HEK293 (cell line): ENCODE measurements at regions not wholly inside any gene's neighbourhood (a gene's known extent, or its start where the extent isn't known, plus 50 kb on each side); places are given as distances from the start of the nearest gene placed in this dataset.

Experiments used
- HOXA7 ChIP-seq: sonication (generic); formaldehyde crosslinking; IDR thresholded peaks from 2 replicates; pipeline ENCODE4 v1.8.1; 2022; ENCODE audit warnings: missing genetic modification reagents, borderline replicate concordance
- MZF1 ChIP-seq: fragments of 450-650 bp; formaldehyde crosslinking; IDR thresholded peaks from 2 replicates; pipeline ENCODE4 v1.5.1; 2017; ENCODE audit warnings: missing biosample characterization, missing genetic modification characterization, borderline replicate concordance
- PRDM1 ChIP-seq: fragments of 450-650 bp; formaldehyde crosslinking; IDR thresholded peaks from 2 replicates; pipeline ENCODE4; 2016; ENCODE audit warnings: missing biosample characterization, missing genetic modification characterization
- SALL2 ChIP-seq: fragments of 450-650 bp; formaldehyde crosslinking; IDR thresholded peaks from 2 replicates; pipeline ENCODE4 v1.5.0; 2017; ENCODE audit warnings: missing biosample characterization, mild to moderate bottlenecking, missing genetic modification characterization, borderline replicate concordance
- ZNF23 ChIP-seq: fragments of 450-650 bp; formaldehyde crosslinking; IDR thresholded peaks from 2 replicates; pipeline ENCODE4 v1.5.1; 2016; ENCODE audit warnings: missing biosample characterization, missing genetic modification characterization, borderline replicate concordance
- ZNF391 ChIP-seq: fragments of 450-650 bp; formaldehyde crosslinking; IDR thresholded peaks from 2 replicates; pipeline ENCODE4 v1.5.1; 2016; ENCODE audit warnings: low read depth, missing biosample characterization, missing genetic modification characterization, borderline replicate concordance
- ZNF76 ChIP-seq: fragments of 450-650 bp; formaldehyde crosslinking; IDR thresholded peaks from 2 replicates; pipeline ENCODE4; 2016; ENCODE audit warnings: low read depth, missing biosample characterization, missing genetic modification characterization, borderline replicate concordance
- TF ChIP-seq, protein P1 (sequence below): fragments of 450-650 bp; formaldehyde crosslinking; IDR thresholded peaks from 2 replicates; pipeline ENCODE4 v1.5.1; 2016; ENCODE audit warnings: missing biosample characterization, missing genetic modification characterization
- TF ChIP-seq, protein P2 (sequence below): fragments of 450-650 bp; formaldehyde crosslinking; IDR thresholded peaks from 2 replicates; pipeline ENCODE4 v1.5.1; 2016; ENCODE audit warnings: missing biosample characterization, missing genetic modification characterization
- TF ChIP-seq, protein P3 (sequence below): fragments of 450-650 bp; formaldehyde crosslinking; conservative IDR thresholded peaks from 2 replicates; pipeline ENCODE4 v1.5.1; 2016; ENCODE audit warnings: low read depth, missing biosample characterization, missing genetic modification characterization
- TF ChIP-seq, protein P4 (sequence below): fragments of 450-650 bp; formaldehyde crosslinking; IDR thresholded peaks from 2 replicates; pipeline ENCODE4 v1.5.1; 2016; ENCODE audit warnings: missing biosample characterization, missing genetic modification characterization
- TF ChIP-seq, protein P5 (sequence below): fragments of 450-650 bp; formaldehyde crosslinking; IDR thresholded peaks from 2 replicates; pipeline ENCODE4 v1.5.1; 2016; ENCODE audit warnings: missing biosample characterization, missing genetic modification characterization
- TF ChIP-seq, protein P6 (sequence below): sonication (generic); formaldehyde crosslinking; IDR thresholded peaks from 2 replicates; pipeline ENCODE4 v1.8.1; 2022; ENCODE audit warnings: mild to moderate bottlenecking, moderate library complexity, missing genetic modification reagents

DNA sequence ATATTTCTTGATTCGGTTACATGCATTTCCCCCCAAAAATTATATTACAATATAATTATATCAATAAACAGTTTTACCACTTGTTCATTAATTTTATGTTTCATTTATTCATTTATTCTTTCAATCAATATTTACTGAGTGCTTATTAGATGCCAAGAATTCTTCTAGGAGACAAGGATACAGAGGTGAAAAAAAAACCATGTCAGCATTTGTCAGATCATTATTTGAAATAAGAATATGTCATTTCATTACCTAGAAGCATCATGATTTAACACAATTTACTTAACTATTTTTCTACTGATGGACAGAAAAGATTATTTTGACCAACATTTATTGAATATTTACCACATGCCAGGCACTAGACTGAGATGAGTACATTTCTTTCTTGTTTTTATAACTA lies 512.7 kb downstream of the LMO4 start:
- no peak for TF ChIP-seq HOXA7 (CRISPR knock-in tag)
- TF ChIP-seq, protein P1, sequence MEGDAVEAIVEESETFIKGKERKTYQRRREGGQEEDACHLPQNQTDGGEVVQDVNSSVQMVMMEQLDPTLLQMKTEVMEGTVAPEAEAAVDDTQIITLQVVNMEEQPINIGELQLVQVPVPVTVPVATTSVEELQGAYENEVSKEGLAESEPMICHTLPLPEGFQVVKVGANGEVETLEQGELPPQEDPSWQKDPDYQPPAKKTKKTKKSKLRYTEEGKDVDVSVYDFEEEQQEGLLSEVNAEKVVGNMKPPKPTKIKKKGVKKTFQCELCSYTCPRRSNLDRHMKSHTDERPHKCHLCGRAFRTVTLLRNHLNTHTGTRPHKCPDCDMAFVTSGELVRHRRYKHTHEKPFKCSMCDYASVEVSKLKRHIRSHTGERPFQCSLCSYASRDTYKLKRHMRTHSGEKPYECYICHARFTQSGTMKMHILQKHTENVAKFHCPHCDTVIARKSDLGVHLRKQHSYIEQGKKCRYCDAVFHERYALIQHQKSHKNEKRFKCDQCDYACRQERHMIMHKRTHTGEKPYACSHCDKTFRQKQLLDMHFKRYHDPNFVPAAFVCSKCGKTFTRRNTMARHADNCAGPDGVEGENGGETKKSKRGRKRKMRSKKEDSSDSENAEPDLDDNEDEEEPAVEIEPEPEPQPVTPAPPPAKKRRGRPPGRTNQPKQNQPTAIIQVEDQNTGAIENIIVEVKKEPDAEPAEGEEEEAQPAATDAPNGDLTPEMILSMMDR (tag by site-specific recombination): no peak
- TF ChIP-seq SALL2 (tag by site-specific recombination): no peak
- no peak for TF ChIP-seq MZF1 (tag by site-specific recombination)
- TF ChIP-seq, protein P2, sequence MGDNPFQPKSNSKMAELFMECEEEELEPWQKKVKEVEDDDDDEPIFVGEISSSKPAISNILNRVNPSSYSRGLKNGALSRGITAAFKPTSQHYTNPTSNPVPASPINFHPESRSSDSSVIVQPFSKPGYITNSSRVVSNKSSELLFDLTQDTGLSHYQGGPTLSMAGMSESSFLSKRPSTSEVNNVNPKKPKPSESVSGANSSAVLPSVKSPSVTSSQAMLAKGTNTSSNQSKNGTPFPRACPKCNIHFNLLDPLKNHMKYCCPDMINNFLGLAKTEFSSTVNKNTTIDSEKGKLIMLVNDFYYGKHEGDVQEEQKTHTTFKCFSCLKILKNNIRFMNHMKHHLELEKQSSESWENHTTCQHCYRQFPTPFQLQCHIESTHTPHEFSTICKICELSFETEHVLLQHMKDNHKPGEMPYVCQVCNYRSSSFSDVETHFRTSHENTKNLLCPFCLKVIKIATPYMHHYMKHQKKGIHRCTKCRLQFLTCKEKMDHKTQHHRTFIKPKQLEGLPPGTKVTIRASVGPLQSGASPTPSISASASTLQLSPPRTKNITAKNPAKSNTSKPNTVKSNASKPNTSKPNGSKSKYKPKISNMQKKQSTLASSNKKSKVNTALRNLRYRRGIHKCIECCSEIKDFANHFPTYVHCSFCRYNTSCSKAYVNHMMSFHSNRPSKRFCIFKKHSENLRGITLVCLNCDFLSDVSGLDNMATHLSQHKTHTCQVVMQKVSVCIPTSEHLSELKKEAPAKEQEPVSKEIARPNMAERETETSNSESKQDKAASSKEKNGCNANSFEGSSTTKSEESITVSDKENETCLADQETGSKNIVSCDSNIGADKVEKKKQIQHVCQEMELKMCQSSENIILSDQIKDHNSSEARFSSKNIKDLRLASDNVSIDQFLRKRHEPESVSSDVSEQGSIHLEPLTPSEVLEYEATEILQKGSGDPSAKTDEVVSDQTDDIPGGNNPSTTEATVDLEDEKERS (tag by site-specific recombination): no peak
- TF ChIP-seq, protein P3, sequence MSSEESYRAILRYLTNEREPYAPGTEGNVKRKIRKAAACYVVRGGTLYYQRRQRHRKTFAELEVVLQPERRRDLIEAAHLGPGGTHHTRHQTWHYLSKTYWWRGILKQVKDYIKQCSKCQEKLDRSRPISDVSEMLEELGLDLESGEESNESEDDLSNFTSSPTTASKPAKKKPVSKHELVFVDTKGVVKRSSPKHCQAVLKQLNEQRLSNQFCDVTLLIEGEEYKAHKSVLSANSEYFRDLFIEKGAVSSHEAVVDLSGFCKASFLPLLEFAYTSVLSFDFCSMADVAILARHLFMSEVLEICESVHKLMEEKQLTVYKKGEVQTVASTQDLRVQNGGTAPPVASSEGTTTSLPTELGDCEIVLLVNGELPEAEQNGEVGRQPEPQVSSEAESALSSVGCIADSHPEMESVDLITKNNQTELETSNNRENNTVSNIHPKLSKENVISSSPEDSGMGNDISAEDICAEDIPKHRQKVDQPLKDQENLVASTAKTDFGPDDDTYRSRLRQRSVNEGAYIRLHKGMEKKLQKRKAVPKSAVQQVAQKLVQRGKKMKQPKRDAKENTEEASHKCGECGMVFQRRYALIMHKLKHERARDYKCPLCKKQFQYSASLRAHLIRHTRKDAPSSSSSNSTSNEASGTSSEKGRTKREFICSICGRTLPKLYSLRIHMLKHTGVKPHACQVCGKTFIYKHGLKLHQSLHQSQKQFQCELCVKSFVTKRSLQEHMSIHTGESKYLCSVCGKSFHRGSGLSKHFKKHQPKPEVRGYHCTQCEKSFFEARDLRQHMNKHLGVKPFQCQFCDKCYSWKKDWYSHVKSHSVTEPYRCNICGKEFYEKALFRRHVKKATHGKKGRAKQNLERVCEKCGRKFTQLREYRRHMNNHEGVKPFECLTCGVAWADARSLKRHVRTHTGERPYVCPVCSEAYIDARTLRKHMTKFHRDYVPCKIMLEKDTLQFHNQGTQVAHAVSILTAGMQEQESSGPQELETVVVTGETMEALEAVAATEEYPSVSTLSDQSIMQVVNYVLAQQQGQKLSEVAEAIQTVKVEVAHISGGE (tag by site-specific recombination): no peak
- TF ChIP-seq, protein P4, sequence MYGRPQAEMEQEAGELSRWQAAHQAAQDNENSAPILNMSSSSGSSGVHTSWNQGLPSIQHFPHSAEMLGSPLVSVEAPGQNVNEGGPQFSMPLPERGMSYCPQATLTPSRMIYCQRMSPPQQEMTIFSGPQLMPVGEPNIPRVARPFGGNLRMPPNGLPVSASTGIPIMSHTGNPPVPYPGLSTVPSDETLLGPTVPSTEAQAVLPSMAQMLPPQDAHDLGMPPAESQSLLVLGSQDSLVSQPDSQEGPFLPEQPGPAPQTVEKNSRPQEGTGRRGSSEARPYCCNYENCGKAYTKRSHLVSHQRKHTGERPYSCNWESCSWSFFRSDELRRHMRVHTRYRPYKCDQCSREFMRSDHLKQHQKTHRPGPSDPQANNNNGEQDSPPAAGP (tag by site-specific recombination): no peak
- no peak for TF ChIP-seq ZNF23 (tag by site-specific recombination)
- TF ChIP-seq ZNF391 (tag by site-specific recombination): no peak
- no peak for TF ChIP-seq PRDM1 (tag by site-specific recombination)
- TF ChIP-seq, protein P5, sequence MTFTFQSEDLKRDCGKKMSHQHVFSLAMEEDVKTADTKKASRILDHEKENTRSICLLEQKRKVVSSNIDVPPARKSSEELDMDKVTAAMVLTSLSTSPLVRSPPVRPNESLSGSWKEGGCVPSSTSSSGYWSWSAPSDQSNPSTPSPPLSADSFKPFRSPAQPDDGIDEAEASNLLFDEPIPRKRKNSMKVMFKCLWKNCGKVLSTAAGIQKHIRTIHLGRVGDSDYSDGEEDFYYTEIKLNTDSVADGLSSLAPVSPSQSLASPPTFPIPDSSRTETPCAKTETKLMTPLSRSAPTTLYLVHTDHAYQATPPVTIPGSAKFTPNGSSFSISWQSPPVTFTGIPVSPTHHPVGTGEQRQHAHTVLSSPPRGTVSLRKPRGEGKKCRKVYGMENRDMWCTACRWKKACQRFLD (tag by site-specific recombination): no peak
- TF ChIP-seq, protein P6, sequence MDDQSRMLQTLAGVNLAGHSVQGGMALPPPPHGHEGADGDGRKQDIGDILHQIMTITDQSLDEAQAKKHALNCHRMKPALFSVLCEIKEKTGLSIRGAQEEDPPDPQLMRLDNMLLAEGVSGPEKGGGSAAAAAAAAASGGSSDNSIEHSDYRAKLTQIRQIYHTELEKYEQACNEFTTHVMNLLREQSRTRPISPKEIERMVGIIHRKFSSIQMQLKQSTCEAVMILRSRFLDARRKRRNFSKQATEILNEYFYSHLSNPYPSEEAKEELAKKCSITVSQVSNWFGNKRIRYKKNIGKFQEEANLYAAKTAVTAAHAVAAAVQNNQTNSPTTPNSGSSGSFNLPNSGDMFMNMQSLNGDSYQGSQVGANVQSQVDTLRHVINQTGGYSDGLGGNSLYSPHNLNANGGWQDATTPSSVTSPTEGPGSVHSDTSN (CRISPR knock-in tag): no peak
- no peak for TF ChIP-seq ZNF76 (tag by site-specific recombination)
